ENCODE measurements at regions not wholly inside any gene's neighbourhood (a gene's known extent, or its start where the extent isn't known, plus 50 kb on each side); places are given as distances from the start of the nearest gene placed in this dataset.

DNA sequence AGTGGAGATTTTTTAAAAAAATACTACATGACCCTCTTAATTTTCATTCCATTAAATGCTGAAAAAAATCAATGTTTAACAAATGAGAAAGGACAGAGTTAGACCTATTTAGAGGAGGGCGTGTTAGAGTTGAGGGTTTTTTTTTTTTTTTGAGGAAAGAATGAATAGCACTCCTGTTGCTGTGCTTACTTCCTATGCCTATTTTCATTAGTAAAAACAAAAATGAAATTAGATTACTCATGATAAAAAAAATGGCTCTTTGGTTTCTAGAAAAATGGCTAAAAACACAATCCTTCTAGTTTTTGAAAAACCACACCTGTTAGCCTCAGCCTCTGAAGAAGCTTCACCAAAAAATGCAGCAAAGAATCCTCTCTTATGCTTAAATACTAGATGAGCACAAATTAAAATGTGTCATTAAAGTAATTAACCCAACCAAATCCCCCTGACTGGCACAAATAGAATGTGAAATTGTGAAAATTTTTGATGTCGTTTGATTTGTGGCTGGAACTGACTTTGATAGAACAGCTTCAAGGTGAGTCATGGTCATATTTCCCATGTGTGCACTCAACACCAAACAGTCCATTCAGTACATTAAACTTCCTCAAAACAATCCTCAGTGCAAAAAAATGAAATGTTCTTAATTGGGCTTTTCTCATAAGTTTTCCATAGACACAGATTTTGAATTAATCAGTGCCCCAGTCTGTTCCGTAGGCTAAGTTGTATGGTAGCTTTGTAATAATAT lies 98.0 kb downstream of the MACIR start:
- no peak overlapping the region for H3K4me3 ChIP-seq (ENCODE audit: low read length)
- no peaks in the 10 kb centered on the region for H3K79me2 ChIP-seq (ENCODE audit: control insufficient read depth, insufficient read depth, low read length)
- H3K27ac ChIP-seq (ENCODE audit: low read depth, low read length): no peak overlapping the region
- no peak overlapping the region for H3K4me2 ChIP-seq (ENCODE audit: low read length)
- H4K5ac ChIP-seq (ENCODE audit: low read length): no peak overlapping the region
- no peak overlapping the region for H2AK5ac ChIP-seq (ENCODE audit: low read length)
- H4K8ac ChIP-seq (ENCODE audit: low read depth, low read length): no peak overlapping the region
- H3K56ac ChIP-seq (ENCODE audit: low read length): no peak overlapping the region
- H3K27me3 ChIP-seq (ENCODE audit: insufficient read depth, low read length, poor library complexity): no peaks in the 10 kb centered on the region
- no peak overlapping the region for H3K23ac ChIP-seq (ENCODE audit: low read length)
- WGBS (ENCODE audit: extremely low coverage, insufficient coverage, low lambda C conversion rate): no CpG with 5 or more reads among the region's 3 CpGs
- DNase-seq: no peak
- no peak overlapping the region for H3K18ac ChIP-seq (ENCODE audit: low read length)
- H3K79me1 ChIP-seq (ENCODE audit: low read length): no peaks in the 10 kb centered on the region
- no peak overlapping the region for H3K9ac ChIP-seq (ENCODE audit: low read length)
- H2BK5ac ChIP-seq (ENCODE audit: low read length): no peak overlapping the region
- no peak overlapping the region for H2BK120ac ChIP-seq (ENCODE audit: low read depth, low read length)
- H2BK15ac ChIP-seq (replicated peaks; ENCODE audit: low read depth): no peak overlapping the region
- peaks cover 3% of the 10 kb centered on the region for H3K4me1 ChIP-seq (ENCODE audit: control insufficient read depth, low read depth, low read length)
- H3K4ac ChIP-seq (ENCODE audit: low read depth, low read length): no peak overlapping the region
- H3K36me3 ChIP-seq (ENCODE audit: control insufficient read depth, insufficient read depth, low read length): no peaks in the 10 kb centered on the region

GRCh38 chr5:103355579-103355978 lies 97.0 kb downstream of the MACIR start:
- H3K4me2 ChIP-seq (ENCODE audit: low read length): no peak overlapping the region
- no peak overlapping the region for H3K18ac ChIP-seq (ENCODE audit: low read length)
- H3K27ac ChIP-seq (ENCODE audit: low read depth, low read length): peak overlapping the region; percentile 30
- H3K79me1 ChIP-seq (ENCODE audit: low read length): no peaks in the 10 kb centered on the region
- peaks cover 3% of the 10 kb centered on the region for H3K4me1 ChIP-seq (ENCODE audit: control insufficient read depth, low read depth, low read length)
- H3K79me2 ChIP-seq (ENCODE audit: control insufficient read depth, insufficient read depth, low read length): no peaks in the 10 kb centered on the region
- H2AK5ac ChIP-seq (ENCODE audit: low read length): no peak overlapping the region
- H2BK15ac ChIP-seq (replicated peaks; ENCODE audit: low read depth): no peak overlapping the region
- H2BK5ac ChIP-seq (ENCODE audit: low read length): no peak overlapping the region
- no peak overlapping the region for H2BK120ac ChIP-seq (ENCODE audit: low read depth, low read length)
- no peak overlapping the region for H3K4ac ChIP-seq (ENCODE audit: low read depth, low read length)
- WGBS (ENCODE audit: extremely low coverage, insufficient coverage, low lambda C conversion rate): no CpG with 5 or more reads among the region's 2 CpGs
- no peaks in the 10 kb centered on the region for H3K27me3 ChIP-seq (ENCODE audit: insufficient read depth, low read length, poor library complexity)
- H3K4me3 ChIP-seq (ENCODE audit: low read length): no peak overlapping the region
- no peak overlapping the region for H3K9ac ChIP-seq (ENCODE audit: low read length)
- no peak overlapping the region for H4K8ac ChIP-seq (ENCODE audit: low read depth, low read length)
- H3K36me3 ChIP-seq (ENCODE audit: control insufficient read depth, insufficient read depth, low read length): no peaks in the 10 kb centered on the region
- no peak overlapping the region for H3K23ac ChIP-seq (ENCODE audit: low read length)
- H4K5ac ChIP-seq (ENCODE audit: low read length): no peak overlapping the region
- DNase-seq: no peak
- H3K56ac ChIP-seq (ENCODE audit: low read length): no peak overlapping the region

DNA sequence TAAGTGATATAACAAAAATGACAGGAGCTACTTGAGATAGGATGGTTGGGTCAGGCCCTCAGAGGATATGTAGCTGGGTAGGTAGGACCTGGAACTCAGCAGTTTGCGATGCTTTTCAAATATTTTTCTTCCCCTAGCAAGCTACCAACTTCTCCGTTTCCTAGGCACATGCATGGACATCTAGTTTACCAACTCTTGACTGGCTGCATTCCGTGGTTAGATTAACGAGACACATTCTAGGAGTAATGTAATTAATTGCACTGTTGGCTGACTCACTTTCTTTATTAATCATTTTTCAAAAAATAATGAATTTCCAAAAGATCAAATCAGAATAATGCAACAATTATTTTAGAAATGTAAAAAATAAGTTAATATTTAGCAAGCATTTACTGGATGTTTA lies 95.9 kb downstream of the MACIR start:
- no peak overlapping the region for H2BK5ac ChIP-seq (ENCODE audit: low read length)
- H3K56ac ChIP-seq (ENCODE audit: low read length): no peak overlapping the region
- H3K79me2 ChIP-seq (ENCODE audit: control insufficient read depth, insufficient read depth, low read length): no peaks in the 10 kb centered on the region
- no peak overlapping the region for H4K5ac ChIP-seq (ENCODE audit: low read length)
- H3K4me2 ChIP-seq (ENCODE audit: low read length): no peak overlapping the region
- no peak overlapping the region for H3K18ac ChIP-seq (ENCODE audit: low read length)
- H2BK15ac ChIP-seq (replicated peaks; ENCODE audit: low read depth): no peak overlapping the region
- no peaks in the 10 kb centered on the region for H3K79me1 ChIP-seq (ENCODE audit: low read length)
- no peaks in the 10 kb centered on the region for H3K36me3 ChIP-seq (ENCODE audit: control insufficient read depth, insufficient read depth, low read length)
- no peak overlapping the region for H2AK5ac ChIP-seq (ENCODE audit: low read length)
- H4K8ac ChIP-seq (ENCODE audit: low read depth, low read length): no peak overlapping the region
- no peak overlapping the region for H3K23ac ChIP-seq (ENCODE audit: low read length)
- H3K27ac ChIP-seq (ENCODE audit: low read depth, low read length): no peak overlapping the region
- H2BK120ac ChIP-seq (ENCODE audit: low read depth, low read length): no peak overlapping the region
- no peak overlapping the region for H3K4ac ChIP-seq (ENCODE audit: low read depth, low read length)
- H3K4me1 ChIP-seq (ENCODE audit: control insufficient read depth, low read depth, low read length): peaks cover 3% of the 10 kb centered on the region
- no peak overlapping the region for H3K4me3 ChIP-seq (ENCODE audit: low read length)
- no peak for DNase-seq
- WGBS (ENCODE audit: extremely low coverage, insufficient coverage, low lambda C conversion rate): no CpG with 5 or more reads among the region's 4 CpGs
- H3K27me3 ChIP-seq (ENCODE audit: insufficient read depth, low read length, poor library complexity): no peaks in the 10 kb centered on the region
- no peak overlapping the region for H3K9ac ChIP-seq (ENCODE audit: low read length)

- H3K27ac ChIP-seq (ENCODE audit: low read depth, low read length): no peak overlapping the region
- no peak overlapping the region for H2BK5ac ChIP-seq (ENCODE audit: low read length)
- no peak overlapping the region for H3K9ac ChIP-seq (ENCODE audit: low read length)
- no peak overlapping the region for H2BK120ac ChIP-seq (ENCODE audit: low read depth, low read length)
- DNase-seq: no peak
- H2AK5ac ChIP-seq (ENCODE audit: low read length): no peak overlapping the region
- H3K56ac ChIP-seq (ENCODE audit: low read length): no peak overlapping the region
- no peak overlapping the region for H2BK15ac ChIP-seq (replicated peaks; ENCODE audit: low read depth)
- H3K18ac ChIP-seq (ENCODE audit: low read length): no peak overlapping the region
- no peak overlapping the region for H3K4me2 ChIP-seq (ENCODE audit: low read length)
- no peak overlapping the region for H4K5ac ChIP-seq (ENCODE audit: low read length)
- no peaks in the 10 kb centered on the region for H3K27me3 ChIP-seq (ENCODE audit: insufficient read depth, low read length, poor library complexity)
- no peaks in the 10 kb centered on the region for H3K79me1 ChIP-seq (ENCODE audit: low read length)
- peaks cover 3% of the 10 kb centered on the region for H3K4me1 ChIP-seq (ENCODE audit: control insufficient read depth, low read depth, low read length)
- no CpG with 5 or more reads among the region's 1 CpG for WGBS (ENCODE audit: extremely low coverage, insufficient coverage, low lambda C conversion rate)
- no peak overlapping the region for H3K4ac ChIP-seq (ENCODE audit: low read depth, low read length)
- no peak overlapping the region for H3K4me3 ChIP-seq (ENCODE audit: low read length)
- H3K23ac ChIP-seq (ENCODE audit: low read length): no peak overlapping the region
- H4K8ac ChIP-seq (ENCODE audit: low read depth, low read length): no peak overlapping the region
- no peaks in the 10 kb centered on the region for H3K36me3 ChIP-seq (ENCODE audit: control insufficient read depth, insufficient read depth, low read length)
- H3K79me2 ChIP-seq (ENCODE audit: control insufficient read depth, insufficient read depth, low read length): no peaks in the 10 kb centered on the region
Observed at GRCh38 chr5:103353581-103353980, 95.0 kb downstream of the MACIR start.

- H2BK15ac ChIP-seq (replicated peaks; ENCODE audit: low read depth): no peak overlapping the region
- no CpG with 5 or more reads among the region's 4 CpGs for WGBS (ENCODE audit: extremely low coverage, insufficient coverage, low lambda C conversion rate)
- no peaks in the 10 kb centered on the region for H3K79me1 ChIP-seq (ENCODE audit: low read length)
- H3K23ac ChIP-seq (ENCODE audit: low read length): peak overlapping the region; percentile 59
- no peak overlapping the region for H4K5ac ChIP-seq (ENCODE audit: low read length)
- no peak overlapping the region for H3K18ac ChIP-seq (ENCODE audit: low read length)
- DNase-seq: peak; percentile 75
- no peak overlapping the region for H4K8ac ChIP-seq (ENCODE audit: low read depth, low read length)
- peak overlapping the region; percentile 67 for H2AK5ac ChIP-seq (ENCODE audit: low read length)
- H3K4me1 ChIP-seq (ENCODE audit: control insufficient read depth, low read depth, low read length): peaks cover 13% of the 10 kb centered on the region
- H3K56ac ChIP-seq (ENCODE audit: low read length): no peak overlapping the region
- H3K4ac ChIP-seq (ENCODE audit: low read depth, low read length): no peak overlapping the region
- H3K79me2 ChIP-seq (ENCODE audit: control insufficient read depth, insufficient read depth, low read length): no peaks in the 10 kb centered on the region
- H3K36me3 ChIP-seq (ENCODE audit: control insufficient read depth, insufficient read depth, low read length): no peaks in the 10 kb centered on the region
- H3K9ac ChIP-seq (ENCODE audit: low read length): no peak overlapping the region
- no peak overlapping the region for H3K4me2 ChIP-seq (ENCODE audit: low read length)
- H3K27me3 ChIP-seq (ENCODE audit: insufficient read depth, low read length, poor library complexity): no peaks in the 10 kb centered on the region
- H3K27ac ChIP-seq (ENCODE audit: low read depth, low read length): peak overlapping the region; percentile 8
- H2BK120ac ChIP-seq (ENCODE audit: low read depth, low read length): no peak overlapping the region
- H2BK5ac ChIP-seq (ENCODE audit: low read length): no peak overlapping the region
- no peak overlapping the region for H3K4me3 ChIP-seq (ENCODE audit: low read length)
Observed at GRCh38 chr5:103347716-103348423, 89.3 kb downstream of the MACIR start.

All from mesendoderm (in vitro differentiated cells).